ENCODE measurements at regions not wholly inside any gene's neighbourhood (a gene's known extent, or its start where the extent isn't known, plus 50 kb on each side); places are given as distances from the start of the nearest gene placed in this dataset.

DNA sequence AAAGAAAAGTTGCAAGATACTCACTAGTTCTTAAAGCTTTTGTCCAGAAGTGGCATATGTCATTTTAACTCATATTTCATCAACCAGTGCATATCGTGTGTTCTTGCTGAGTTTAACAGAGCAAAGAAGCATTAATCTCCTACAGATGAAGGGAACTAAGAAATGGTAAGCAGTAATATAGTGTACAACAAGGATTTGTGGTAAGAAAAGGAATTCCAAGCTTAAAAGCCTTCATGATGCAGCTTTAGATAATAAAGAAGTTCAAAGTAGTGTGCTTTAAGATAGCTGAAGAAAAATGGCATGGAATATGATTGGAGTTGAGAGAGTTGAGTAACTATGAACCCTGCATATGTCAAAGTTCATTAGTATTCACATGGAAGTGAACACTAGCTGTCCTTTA is 649.8 kb upstream of the FSHR start:
- Histone ChIP-seq H3K4me1 (ENCODE audit: insufficient read depth) (no peaks in the 10 kb centered on the region), H3K27me3 (no peaks in the 10 kb centered on the region), H3K4me3 (no peak overlapping the region), H3K36me3 (no peaks in the 10 kb centered on the region), H3K9me3 (no peaks in the 10 kb centered on the region), H3K27ac (no peak overlapping the region)
- 66 to 72% (median 69%) methylated on average over 1 of the region's 1 CpG for WGBS, 3 donors
- TF ChIP-seq POLR2A (IDR thresholded peaks at IDR 0.05) (no peak), EP300 (IDR thresholded peaks at IDR 0.05) (no peak)
- TF ChIP-seq, protein P1, sequence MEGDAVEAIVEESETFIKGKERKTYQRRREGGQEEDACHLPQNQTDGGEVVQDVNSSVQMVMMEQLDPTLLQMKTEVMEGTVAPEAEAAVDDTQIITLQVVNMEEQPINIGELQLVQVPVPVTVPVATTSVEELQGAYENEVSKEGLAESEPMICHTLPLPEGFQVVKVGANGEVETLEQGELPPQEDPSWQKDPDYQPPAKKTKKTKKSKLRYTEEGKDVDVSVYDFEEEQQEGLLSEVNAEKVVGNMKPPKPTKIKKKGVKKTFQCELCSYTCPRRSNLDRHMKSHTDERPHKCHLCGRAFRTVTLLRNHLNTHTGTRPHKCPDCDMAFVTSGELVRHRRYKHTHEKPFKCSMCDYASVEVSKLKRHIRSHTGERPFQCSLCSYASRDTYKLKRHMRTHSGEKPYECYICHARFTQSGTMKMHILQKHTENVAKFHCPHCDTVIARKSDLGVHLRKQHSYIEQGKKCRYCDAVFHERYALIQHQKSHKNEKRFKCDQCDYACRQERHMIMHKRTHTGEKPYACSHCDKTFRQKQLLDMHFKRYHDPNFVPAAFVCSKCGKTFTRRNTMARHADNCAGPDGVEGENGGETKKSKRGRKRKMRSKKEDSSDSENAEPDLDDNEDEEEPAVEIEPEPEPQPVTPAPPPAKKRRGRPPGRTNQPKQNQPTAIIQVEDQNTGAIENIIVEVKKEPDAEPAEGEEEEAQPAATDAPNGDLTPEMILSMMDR (IDR thresholded peaks at IDR 0.05), result no peak
- intact Hi-C loops (cut with DNase I), result no loop called here
- DNase-seq, result no peak

DNA sequence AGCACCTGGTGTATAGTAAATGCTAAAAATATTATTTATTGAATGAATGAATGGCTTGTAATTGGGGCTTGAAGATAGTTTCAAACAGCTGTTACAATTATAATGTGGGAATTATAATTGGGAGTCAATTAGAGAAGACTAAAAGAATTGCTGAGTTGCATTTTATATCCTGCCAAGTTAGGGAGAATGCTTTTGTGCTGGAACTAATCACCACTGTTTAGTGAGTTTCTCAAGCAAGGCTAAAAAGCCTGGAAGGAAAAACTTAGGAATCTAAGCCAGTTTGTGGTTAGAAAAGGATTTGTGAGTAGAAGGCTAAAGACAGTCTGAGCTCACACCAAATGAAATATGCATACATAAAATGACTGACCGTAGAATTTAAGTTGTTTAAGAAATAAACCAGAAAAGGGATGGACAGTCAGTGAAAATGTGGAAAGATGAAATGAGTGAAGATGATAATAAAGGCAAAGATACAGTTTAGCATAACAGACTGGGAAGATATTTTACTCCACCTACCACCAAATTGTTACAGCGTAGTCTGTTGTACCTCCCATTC is 647.7 kb upstream of the FSHR start:
- TF ChIP-seq POLR2A (IDR thresholded peaks at IDR 0.05) (no peak), EP300 (IDR thresholded peaks at IDR 0.05) (no peak)
- TF ChIP-seq, protein P1 (IDR thresholded peaks at IDR 0.05), result no peak
- WGBS, 3 donors, result 49 to 58% (median 52%) methylated on average over 2 of the region's 2 CpGs

DNA sequence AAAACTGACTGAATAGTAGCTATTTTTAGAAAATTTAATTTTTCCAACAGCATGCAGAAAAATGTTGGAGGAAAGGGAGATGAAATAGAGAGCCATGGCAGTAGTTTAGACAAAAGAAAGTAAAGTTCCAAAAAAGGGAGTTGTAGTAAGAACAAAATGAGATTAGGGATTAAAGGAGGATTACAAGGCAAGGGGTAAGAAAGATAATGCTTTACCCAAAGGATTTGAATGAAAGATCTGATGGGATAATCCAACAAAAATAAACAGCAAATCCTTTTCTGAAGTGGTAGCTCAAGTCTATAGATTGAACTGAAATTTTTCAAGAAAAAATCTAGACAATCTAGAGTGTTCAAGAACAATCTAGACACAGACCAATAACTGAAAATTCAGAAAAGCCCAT is 644.3 kb upstream of the FSHR start:
- intact Hi-C loops (cut with DNase I), result no loop called here
- Histone ChIP-seq H3K36me3 (no peaks in the 10 kb centered on the region), H3K27ac (no peak overlapping the region), H3K4me1 (ENCODE audit: insufficient read depth) (no peaks in the 10 kb centered on the region), H3K4me3 (no peak overlapping the region), H3K27me3 (no peaks in the 10 kb centered on the region), H3K9me3 (no peaks in the 10 kb centered on the region)
- no peak for DNase-seq
- TF ChIP-seq, protein P1 (IDR thresholded peaks at IDR 0.05), result no peak
- no peak for TF ChIP-seq EP300 (IDR thresholded peaks at IDR 0.05)
- TF ChIP-seq POLR2A (IDR thresholded peaks at IDR 0.05), result no peak

More for the DNA sequence above, 647.7 kb upstream of the FSHR start:
- intact Hi-C loops (cut with DNase I), result no loop called here
- no peaks in the 10 kb centered on the region for H3K4me1 ChIP-seq (ENCODE audit: insufficient read depth)
- no peak for DNase-seq
- no peak overlapping the region for H3K27ac ChIP-seq
- no peak overlapping the region for H3K4me3 ChIP-seq
- no peaks in the 10 kb centered on the region for H3K9me3 ChIP-seq
- no peaks in the 10 kb centered on the region for H3K27me3 ChIP-seq
- no peaks in the 10 kb centered on the region for H3K36me3 ChIP-seq

DNA sequence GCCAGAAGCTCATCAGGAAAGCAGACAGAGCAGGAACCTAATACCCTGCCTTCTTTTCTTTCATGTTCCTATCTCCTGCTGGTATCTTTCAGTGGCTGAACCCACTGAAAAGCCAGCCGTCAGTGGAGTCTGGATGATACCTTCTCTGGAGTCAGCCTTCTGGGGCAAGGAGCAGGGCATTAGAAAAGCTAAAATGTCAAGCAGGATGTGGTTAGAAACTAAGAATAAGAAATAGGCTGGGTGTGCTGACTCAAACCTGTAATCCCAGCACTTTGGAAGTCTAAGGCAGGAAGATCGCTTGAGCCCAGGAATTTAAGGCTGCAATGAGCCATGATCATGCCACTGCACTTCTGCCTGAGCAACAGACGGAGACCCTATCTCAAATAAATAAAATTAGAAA is 642.0 kb upstream of the FSHR start:
- Histone ChIP-seq H3K27ac (no peak overlapping the region), H3K4me1 (ENCODE audit: insufficient read depth) (no peaks in the 10 kb centered on the region), H3K27me3 (no peaks in the 10 kb centered on the region), H3K4me3 (no peak overlapping the region), H3K36me3 (no peaks in the 10 kb centered on the region), H3K9me3 (no peaks in the 10 kb centered on the region)
- intact Hi-C loops (cut with DNase I), result no loop called here
- no peak for TF ChIP-seq POLR2A (IDR thresholded peaks at IDR 0.05)
- TF ChIP-seq, protein P1 (IDR thresholded peaks at IDR 0.05), result no peak
- no peak for TF ChIP-seq EP300 (IDR thresholded peaks at IDR 0.05)
- 74 to 88% (median 83%) methylated on average over 3 of the region's 3 CpGs for WGBS, 3 donors
- no peak for DNase-seq

Measured in ovary (tissue), 7 donors.